G401.6 (cell line): ENCODE measurements at regions not wholly inside any gene's neighbourhood (a gene's known extent, or its start where the extent isn't known, plus 50 kb on each side); places are given as distances from the start of the nearest gene placed in this dataset.
"Not testable (repeated sequence)": the region's sequence is repeated elsewhere in the genome, so short reads cannot be mapped to it uniquely, and the experiment has no call there.

ENCODE experiments used
- FAIRE-seq: peaks from 2 replicates; lab custom pipeline; 2012; peaks lifted over from hg19 to GRCh38; lab: Jason Lieb, UNC

DNA sequence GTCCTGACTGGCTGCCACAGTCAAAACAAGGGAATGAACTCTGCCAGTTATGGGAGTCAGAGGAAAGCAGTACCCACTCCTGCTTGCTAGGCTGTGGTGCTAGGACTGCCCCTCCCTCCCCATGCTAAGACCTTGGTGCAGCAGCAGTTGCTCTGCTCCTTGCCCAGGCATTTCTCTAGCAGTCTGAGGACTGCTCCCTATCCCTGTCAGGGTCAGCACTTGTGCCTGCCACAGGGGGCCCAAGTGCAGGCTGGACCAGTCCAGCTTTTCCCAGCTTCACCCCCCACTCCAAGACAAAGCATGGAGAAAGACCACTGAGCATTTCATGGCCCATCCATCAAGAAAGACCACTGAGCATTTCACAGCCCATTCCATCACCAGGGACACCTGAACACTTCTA, 305.8 kb upstream of the CLEC14A start:
- FAIRE-seq = no peak

DNA sequence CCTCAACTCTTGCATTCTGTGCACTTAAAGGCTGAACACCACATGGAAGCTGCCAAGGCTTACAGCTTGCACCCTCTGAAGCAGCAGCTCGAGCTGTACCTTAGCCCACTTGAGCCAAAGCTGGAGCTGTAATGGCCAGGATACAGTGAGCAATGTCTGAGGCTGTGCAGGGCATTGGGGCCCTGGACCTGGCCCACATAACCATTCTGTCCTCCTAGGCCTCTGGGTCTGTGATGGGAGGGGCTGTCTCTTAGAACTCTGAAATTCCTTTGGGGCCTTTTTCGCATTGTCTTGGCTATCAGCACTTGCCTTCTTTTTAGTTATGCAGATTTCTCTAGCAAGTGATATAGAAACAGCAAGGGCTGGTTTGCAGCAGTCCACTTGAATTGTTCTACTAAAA, 303.8 kb upstream of the CLEC14A start:
- no peak for FAIRE-seq

DNA sequence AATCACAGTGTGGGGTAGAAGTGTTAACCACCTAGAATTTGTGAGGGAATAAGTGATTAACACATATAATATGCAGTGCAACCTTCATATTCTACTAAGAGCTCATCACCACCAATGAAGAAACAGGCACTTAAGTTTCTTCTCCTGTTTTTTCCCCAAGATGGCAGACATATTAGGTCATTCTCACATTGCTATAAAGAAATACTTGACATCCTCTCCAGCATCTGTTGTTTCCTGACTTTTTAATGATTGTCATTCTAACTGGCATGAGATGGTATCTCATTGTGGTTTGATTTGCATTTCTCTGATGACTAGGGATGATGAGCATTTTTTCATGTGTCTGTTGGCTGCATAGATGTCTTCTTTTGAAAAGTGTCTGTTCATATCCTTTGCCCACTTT, 301.5 kb upstream of the CLEC14A start:
- not testable (repeated sequence) for FAIRE-seq

DNA sequence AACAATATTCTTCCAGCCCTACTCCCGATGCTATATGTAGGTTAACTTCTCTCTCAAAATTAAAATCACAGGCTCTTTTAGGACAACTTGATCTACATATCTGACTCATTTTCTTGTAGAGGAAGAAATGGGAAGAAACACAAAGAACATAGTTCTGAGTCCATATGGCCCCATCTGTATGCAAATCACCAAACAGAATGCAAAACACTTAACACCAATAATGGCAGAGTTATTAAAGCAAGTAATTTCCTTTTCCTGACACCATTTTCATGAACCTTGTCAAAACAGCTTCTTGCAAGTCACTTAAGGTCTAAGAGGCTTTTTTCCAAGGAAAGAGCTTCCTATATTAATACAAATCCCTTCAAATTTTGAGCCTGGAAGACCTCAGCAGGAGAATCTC, 300.4 kb upstream of the CLEC14A start:
- FAIRE-seq = no peak

DNA sequence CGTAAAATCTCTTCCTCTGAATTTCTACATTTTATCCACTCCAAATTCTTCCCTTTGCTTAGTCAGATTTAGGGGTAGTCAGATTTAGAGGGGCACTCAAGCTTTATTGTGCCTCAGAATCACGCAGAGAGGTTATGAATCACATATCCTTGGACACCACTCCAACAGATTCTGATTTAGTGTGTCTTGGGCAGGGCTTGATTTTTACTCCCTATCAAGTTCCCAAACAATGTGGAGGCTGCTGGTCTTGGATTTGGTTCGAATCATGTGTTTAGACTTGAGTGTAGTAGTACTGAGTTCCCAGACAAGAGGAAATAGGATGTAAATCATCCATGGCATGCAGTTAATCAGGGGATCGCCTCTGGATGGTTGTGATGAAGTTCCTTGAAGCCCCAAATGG, 298.1 kb upstream of the CLEC14A start:
- FAIRE-seq = no peak

DNA sequence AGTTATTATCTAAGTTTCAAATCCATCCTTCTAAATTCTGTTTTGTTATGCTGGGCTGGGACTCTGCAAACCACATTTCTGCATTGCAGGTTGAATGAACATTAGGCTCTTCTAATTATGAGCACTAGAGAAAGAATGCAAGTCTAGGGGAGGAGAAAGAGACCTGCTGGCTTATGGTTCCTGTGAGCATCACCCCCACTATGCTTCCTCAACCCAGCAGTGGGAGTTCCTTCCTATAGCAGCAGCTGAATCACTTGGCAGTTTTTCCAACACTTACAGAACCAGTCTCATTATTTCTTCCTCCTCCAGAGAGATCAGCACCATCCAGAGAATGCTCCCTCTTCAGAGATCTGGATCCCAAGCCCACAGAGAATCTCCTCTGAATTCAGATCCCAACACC, 297.7 kb upstream of the CLEC14A start:
- FAIRE-seq = no peak

DNA sequence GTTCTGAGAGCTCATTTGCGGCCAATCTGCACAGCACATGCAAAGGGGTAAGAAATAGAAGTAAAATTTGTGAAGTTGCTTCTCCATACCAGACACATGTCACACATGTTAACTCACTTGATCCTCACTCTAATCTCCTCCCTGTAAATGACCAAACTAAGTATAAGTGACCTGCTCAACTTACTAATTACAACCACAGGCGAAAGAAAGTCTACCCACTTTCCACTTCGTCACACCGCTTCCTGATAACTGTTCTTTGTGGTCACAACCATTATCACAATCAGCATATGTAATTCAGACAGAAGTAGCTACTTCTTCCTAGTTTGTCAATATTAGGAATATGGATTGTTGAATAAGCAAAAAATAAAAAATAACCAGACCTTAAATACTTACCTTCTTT, 293.7 kb upstream of the CLEC14A start:
- FAIRE-seq = no peak

DNA sequence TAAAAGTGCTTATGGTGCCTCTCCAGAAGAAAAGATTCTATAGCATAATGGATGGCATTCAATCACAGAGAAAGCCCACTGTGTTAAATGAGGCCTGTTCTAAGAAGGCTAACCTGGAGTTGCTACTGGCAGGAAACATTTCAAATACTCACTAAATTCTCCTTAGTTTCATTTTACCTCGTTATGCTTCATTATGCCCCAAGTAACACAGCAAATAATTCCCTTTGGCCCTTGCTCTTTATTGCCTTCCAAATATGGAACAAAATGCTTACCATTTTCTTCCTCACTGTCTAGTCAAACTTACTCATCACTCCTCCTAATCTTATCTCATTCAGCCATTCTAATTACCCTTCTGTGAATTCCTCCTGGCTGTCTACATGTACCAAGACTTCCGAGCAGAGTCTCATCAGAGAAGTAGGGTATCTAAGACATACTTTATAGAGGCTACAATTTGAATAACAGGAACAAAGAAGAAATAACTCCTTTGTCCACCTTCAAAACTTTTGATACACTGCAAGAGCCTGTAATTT, 292.1 kb upstream of the CLEC14A start:
- FAIRE-seq = no peak

DNA sequence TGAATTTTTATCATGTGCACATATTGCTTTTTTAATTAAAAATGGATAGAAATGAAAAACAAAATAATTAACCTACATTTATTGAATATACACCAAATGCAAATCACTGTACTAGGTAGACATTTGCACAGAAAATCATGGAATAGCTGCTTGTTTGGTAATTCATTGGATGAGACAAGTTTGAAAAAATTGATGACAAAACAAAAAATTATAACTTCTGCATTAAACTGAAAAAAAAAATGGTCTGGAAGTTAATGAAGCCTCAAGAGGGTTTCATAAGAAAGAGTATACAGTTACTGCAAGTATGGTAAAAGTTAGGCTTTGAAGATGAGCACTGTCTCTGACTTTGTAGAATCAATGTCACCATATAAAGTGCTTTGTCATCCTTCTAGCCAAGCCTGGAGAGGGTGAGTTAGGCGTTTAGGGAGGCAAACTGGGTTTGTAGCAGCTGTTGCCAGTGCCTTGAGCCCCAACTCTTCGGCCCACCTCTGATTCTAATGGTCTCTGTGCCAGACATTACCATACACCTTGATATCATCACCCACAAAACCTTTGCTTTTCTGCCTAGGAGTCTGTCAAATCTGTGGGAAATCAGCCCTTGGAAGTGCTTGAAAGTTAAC, 291.1 kb upstream of the CLEC14A start:
- FAIRE-seq = no peak

DNA sequence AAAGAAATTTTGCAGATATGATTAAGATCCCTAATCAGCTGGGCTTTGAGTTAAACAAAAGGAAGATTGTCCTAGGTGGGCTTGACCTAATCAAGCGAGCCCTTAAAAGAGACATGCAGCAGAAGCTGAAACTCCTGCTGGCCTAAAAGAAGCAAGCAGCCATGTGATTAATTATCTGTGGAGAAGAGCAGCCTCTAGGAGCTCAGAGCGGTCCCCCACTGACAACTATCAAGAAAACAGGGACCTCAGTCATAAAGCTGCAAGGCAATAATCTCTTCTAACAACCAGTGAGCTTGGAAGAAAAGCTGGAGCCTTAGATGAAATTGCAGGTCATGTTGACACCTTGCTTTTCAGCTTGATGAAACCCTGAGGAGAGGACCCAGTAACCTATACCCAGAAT, 288.9 kb upstream of the CLEC14A start:
- no peak for FAIRE-seq

DNA sequence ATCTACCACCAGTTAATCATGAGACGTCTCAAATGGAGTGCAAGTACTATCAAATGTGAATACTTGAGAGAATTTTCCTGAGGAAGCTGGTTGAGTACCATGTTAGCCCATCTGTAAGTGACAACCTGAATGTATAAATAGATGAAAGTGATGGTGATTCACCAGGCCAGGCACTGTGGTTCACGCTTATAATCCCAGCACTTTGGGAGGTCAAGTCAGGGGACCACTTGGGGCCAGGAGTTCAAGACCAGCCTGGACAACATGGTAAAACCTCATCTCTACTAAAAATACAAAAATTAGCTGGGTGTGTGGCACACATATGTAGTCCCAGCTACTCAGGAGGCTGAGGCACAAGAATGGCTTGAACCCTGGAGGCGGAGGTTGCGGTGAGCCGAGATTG, 288.0 kb upstream of the CLEC14A start:
- not testable (repeated sequence) for FAIRE-seq

DNA sequence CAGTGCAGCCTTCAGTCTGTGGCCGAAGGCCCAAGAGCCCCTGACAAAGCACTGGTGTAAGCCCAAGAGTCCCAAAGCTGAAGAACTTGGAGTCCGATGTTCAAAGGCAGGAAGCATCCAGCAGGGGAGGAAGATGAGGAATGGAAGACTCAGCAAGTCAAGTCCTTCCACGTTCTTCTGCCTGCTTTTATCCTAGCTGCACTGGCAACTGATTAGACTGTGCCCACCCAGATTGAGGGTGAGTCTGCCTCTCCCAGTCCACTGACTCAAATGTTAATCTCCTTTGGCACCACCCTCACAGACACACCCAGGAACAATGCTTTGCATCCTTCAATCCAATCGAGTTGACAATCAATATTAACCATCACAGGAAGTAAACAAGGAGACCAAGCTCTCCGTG, 282.2 kb upstream of the CLEC14A start:
- not testable (repeated sequence) for FAIRE-seq

DNA sequence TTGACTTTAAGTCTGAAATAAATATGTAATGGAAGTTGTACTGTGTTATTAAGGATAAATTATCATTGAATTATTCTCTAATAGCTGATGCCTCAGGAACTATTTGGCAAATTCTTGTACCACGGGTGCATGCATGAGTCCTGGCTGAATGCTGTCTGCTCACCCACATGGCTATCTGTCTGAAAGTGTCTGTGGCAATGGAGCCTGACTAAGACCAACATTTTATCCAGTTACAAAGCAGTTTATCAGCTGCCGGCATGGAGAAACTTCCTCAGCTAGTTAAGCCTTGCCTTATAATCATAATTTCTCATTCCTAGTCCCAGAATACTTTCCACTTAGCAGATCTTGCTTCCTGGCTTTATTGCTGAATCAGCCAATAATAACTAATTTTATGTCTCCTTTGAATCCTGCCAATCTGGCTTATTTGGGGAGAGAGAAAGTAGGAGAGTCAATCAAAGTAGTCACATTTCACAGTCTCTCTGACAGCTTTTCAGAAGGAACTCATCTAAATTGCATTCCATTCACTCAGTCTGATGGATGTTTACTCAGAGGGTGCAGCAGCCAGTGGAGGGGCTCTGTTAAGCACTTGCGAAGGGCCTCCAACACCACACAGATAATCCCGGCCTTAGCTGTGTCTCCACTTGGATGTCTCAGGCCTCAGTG, 280.6 kb upstream of the CLEC14A start:
- no peak for FAIRE-seq

DNA sequence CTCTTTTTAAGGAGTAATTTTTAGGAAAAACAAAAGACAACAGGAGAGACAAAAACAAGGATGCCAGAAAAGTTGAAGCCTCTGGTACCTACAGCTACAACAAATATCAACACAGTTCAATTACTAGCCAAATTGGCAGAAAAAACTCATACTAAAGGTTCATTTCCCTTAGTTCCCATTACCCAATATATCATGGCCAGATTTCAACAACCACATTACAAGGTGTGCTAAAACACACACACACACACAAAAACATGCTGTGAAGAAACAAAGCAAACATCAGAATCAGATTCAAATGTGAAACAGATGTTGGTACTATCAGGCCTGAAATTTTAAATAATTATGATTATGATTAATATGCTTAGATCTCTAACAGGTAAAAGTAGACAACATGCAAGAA, 272.7 kb upstream of the CLEC14A start:
- FAIRE-seq = no peak

DNA sequence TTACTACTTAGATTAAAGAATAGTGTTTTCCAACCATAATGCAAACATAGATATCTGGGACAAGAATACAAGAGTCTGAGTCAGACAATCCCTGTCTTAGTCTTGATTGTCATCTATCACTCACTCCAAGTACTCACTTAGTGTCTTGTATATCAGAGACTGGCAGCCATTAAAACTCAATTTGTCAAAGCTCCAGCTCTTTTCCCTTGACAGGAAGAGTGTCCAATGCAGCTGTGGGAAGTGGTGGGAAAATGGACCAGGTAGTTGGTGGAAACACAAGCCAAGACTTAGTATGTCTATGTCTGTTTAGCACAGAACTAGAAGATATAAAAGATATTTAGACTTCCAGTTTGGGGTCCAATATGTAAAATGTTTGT, 271.6 kb upstream of the CLEC14A start:
- no peak for FAIRE-seq

DNA sequence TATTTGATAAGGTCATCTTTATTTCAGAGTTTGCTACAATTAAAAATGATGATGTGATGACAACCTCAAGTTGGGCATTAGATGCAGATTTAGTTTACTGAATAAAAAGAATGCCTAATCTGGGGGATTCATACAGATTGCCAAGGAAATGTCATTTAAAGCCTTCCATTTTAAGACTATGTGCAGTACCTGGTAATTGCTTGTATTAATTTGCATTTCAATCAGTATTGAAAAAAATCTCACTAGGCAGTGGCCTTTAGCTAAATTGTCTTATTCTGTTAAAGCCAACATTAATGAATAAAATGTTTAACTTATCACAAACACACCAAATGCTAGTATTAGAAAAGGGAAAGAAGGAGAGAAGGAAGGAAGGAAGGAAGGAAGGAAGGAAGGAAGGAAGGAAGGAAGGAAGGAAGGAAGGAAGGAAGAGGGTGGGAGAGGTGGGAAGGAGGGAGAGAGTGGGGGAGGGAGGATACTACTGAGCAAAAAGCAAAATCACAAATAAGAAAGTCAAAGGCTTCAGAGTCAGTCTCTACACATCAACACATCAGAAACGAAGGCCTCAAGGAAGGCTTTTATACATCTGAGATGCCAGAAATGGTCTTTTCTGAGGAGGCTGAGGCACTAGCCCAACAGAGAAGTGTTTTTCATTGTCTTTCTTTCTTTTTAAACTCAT, 271.1 kb upstream of the CLEC14A start:
- no peak for FAIRE-seq

DNA sequence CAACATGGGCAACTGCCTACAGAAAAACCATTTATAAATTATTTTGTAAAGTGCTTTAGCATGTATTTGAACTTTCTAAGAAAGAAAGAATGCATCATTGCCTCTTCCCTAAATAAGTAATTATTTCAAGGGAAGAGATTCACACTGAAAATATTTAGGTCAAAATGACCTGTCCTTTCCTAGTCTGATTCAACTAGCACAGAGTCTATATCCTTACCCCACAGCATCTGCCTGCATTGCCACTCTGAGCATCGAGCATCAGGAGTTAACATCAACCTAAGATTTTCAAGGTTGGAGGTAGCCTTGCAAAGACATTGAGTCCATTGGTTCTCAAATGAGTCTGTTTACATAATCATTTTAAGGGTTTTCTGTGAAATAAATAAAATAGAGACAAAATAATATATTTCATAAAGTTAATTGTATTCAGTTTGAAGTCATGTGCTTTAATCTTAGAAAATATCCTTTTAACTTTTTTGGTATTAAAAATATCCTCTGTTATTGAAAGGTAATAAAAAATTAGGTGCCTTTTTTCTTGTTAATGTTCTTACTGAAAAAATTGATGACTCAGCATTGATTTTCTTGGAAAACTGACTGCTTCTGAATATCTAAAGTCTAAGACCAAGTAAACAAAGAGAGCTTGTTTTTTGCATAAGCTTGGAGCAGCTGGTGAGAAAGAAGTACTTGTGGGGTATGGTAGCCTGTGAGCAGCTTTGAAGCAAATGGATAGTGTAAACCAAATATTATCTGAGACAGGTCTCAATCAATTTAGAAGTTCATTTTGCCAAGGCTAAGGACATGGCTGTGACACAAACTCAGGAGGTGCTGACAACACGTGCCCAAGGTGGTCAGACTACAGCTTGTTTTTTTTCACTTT, 269.0 kb upstream of the CLEC14A start:
- FAIRE-seq = no peak

DNA sequence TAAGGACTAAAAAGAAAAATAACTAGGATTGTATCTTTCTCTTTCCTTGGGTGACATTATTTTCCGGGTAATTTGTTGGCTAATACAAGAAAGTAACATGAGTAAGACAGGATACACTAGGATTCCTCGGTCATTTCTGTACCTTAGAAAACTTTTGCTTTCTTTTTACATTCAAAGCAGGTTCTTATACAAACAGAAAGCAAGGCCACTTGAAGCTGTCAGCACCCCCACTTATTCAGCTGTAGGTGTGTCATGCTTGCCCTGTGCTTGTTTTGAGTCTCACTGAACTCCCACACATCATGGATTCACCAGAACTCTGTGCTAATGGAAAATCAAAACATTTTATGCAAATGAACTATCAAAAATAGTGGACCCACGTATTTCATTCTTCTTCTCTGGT, 266.8 kb upstream of the CLEC14A start:
- no peak for FAIRE-seq

DNA sequence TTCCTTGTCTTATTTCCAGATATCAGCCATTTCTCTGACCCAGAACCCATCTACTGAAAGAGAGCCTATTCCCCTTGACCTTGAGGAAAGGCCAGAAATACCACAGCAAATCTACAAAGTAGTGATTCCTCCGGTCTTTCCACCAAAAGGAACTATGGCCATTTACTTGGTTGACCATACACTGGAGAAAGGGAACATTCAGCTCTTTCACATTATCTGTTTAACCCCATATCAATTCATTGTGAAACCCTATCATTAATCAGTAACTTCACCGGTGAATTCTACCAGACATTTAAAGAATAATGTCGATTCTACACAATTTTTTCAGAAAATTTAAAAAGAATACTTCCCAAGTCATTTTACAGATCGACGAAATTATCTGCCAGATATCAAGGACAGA, 265.7 kb upstream of the CLEC14A start:
- no peak for FAIRE-seq

DNA sequence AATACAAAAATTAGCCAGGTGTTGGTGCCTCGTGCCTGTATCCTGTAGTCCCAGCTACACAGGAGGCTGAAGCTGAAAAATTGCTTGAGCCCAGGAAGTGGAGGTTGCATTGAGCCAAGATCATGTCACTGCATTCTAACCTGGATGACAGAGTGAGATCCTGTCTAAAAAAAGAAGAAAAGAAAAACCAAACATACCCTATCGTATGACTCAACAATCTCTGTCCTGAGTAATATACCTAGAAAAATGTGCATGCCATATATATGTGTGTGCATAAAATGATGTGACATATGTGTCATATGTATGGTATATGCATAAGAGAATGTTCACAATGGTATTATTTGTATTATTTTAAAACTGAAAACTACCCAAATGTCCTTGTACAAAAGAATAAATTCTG, 261.5 kb upstream of the CLEC14A start:
- FAIRE-seq = no peak

DNA sequence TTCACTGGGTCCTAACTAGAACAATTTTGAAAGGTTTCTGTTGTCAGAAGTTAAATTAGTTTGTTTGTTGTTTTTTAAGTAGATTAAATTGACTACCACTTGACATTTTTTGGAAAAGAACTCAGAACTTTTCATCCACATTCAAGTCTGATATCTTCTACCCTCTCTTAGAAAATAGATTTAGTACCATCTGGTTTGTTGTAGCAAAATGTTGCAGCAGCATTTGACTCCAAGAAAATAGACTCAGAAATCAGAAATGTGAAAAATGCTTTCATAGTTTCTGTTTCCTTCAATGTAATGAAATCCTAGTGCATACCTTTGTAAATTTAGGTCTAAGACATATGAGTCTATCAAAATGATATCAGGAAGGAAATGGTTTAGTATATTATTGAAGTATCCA, 256.3 kb upstream of the CLEC14A start:
- no peak for FAIRE-seq

DNA sequence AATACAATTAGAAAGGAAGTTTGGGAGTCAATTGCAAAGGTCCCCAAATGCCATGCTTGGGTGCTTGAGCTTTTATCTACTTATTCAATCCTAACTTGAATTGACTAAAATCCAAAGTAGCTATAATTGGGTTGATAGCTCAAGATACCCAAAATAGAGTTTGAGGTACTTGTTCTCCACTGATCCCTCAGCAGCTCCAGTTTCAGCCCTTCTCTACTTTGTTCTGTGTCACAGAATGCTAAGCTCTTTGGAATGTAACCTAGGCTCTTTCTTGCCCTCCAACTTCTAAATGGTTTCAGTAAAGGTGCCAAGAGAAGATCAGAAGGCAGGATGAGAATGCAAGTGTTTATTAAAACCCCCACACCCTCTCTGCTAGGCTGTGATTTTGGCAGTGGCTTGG, 251.4 kb upstream of the CLEC14A start:
- no peak for FAIRE-seq

DNA sequence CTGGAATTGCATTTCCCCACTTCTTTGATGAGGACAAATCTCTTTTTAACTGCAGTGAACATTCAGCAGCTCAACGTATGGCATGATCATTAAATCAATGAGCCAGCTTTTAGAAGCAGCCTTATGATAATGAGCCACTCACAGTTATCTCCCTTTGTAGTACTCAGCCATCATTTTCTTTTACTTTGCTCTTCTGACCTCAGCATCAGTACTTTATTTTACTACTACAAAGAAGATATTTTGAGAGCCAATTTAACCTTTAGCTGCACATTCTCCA, 250.0 kb upstream of the CLEC14A start:
- no peak for FAIRE-seq
